ENCODE measurements at regions not wholly inside any gene's neighbourhood (a gene's known extent, or its start where the extent isn't known, plus 50 kb on each side); places are given as distances from the start of the nearest gene placed in this dataset.

DNA sequence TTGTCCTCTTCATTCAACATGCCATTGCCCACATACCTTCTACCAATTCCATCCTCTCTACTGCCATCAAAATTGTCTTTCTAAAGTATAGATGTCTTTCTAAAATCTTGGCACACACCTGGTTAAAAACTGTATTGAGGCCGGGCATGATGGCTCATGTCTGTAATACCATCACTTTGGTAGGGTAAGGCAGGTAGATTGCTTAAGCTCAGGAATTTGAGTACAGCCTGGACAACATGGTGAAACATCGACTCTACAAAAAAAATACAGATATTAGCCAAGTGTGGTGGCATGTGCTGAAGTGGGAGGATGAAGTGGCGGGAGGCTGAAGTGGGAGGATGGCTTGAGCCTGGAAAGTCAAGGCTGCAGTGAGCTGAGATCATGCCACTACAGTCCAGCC, 412.1 kb downstream of the TMEM38B start:
- TF ChIP-seq KDM4A (IDR thresholded peaks at IDR 0.05; ENCODE audit: low read depth, low read length, severe bottlenecking): no peak
- TF ChIP-seq JUN (IDR thresholded peaks at IDR 0.05; ENCODE audit: low read depth, low read length): no peak
- no peak for TF ChIP-seq RAD21 (IDR thresholded peaks at IDR 0.05 in 1 of 2, conservative IDR thresholded peaks at IDR 0.05 in 1 of 2; ENCODE audit: low read depth in 2 of 2, low read length in 2 of 2)
- TF ChIP-seq TCF12 (IDR thresholded peaks at IDR 0.05; ENCODE audit: low read depth, low read length): no peak
- TF ChIP-seq SP1 (IDR thresholded peaks at IDR 0.05; ENCODE audit: low read depth, low read length): no peak
- no peak for FAIRE-seq
- POLR2A ChIA-PET (ENCODE audit: partially characterized antibody): no interaction called here

More for the DNA sequence above, 412.1 kb downstream of the TMEM38B start:
- H2BK20ac ChIP-seq (ENCODE audit: low read length): no peak overlapping the region
- no peak overlapping the region for H4K5ac ChIP-seq (ENCODE audit: insufficient read length, low read depth, low read length)
- H3K56ac ChIP-seq (replicated peaks; ENCODE audit: insufficient read length, low read depth, low read length): no peak overlapping the region
- no peak overlapping the region for H3K4me2 ChIP-seq (ENCODE audit: insufficient read depth in 1 of 2, low read depth in 2 of 2, low read length in 2 of 2)
- H3K27me3 ChIP-seq (replicated peaks in 1 of 4; ENCODE audit: control insufficient read depth in 3 of 4, extremely low read depth in 1 of 4, insufficient read depth in 3 of 4, low read length in 3 of 4): no peaks in the 10 kb centered on the region
- no peak overlapping the region for H2BK15ac ChIP-seq (ENCODE audit: low read length)
- no peaks in the 10 kb centered on the region for H3K79me1 ChIP-seq (ENCODE audit: low read depth, low read length)
- H3K27ac ChIP-seq (ENCODE audit: low read depth, low read length): no peak overlapping the region
- H3K9ac ChIP-seq (replicated peaks in 1 of 4; ENCODE audit: extremely low read depth in 1 of 4, low read depth in 3 of 4, low read length in 3 of 4): no peak overlapping the region
- H3K79me2 ChIP-seq (ENCODE audit: control insufficient read depth in 1 of 2, insufficient read depth in 2 of 2, low read length in 2 of 2): no peaks in the 10 kb centered on the region
- H3K23ac ChIP-seq (ENCODE audit: insufficient read length): no peak overlapping the region
- H2AK5ac ChIP-seq (ENCODE audit: low read depth, low read length): no peak overlapping the region
- H2BK5ac ChIP-seq (ENCODE audit: low read depth, low read length): no peak overlapping the region
- H2BK120ac ChIP-seq (replicated peaks; ENCODE audit: low read depth, low read length): no peak overlapping the region
- no peaks in the 10 kb centered on the region for H3K23me2 ChIP-seq (ENCODE audit: low read depth, low read length)
- no peaks in the 10 kb centered on the region for H3K36me3 ChIP-seq (ENCODE audit: control insufficient read depth in 2 of 4, insufficient read depth in 4 of 4, low read length in 3 of 4)
- H3K18ac ChIP-seq (ENCODE audit: extremely low read depth, low read length): no peak overlapping the region
- DNase-seq (ENCODE audit: low read depth in 1 of 2, low spot score in 2 of 2): no peak
- H3K4me1 ChIP-seq (replicated peaks in 1 of 4; ENCODE audit: control insufficient read depth in 3 of 4, insufficient read depth in 4 of 4, low read length in 3 of 4): no peaks in the 10 kb centered on the region
- WGBS, 2 experiments (ENCODE audit: extremely low coverage in 1 of 2, insufficient coverage in 1 of 2, insufficient read length in 1 of 2, insufficient replicate concordance in 2 of 2, low coverage in 1 of 2, low lambda C conversion rate in 2 of 2, missing lambda C conversion rate in 1 of 2): 86% methylated on average over 3 of the region's 3 CpGs; no CpG with 5 or more reads in 1 of the 2 experiments
- no peak overlapping the region for H4K91ac ChIP-seq (replicated peaks; ENCODE audit: insufficient read length, low read length)
- no peaks in the 10 kb centered on the region for H3K9me3 ChIP-seq (ENCODE audit: insufficient read depth in 2 of 2, low read depth in 1 of 2, low read length in 1 of 2)
- no peak overlapping the region for H4K8ac ChIP-seq (ENCODE audit: extremely low read depth, insufficient read depth, low read length)
- no peak overlapping the region for H3K4me3 ChIP-seq (ENCODE audit: extremely low read depth in 1 of 4, insufficient read depth in 2 of 4, low read depth in 3 of 4, low read length in 4 of 4)
- no peak overlapping the region for H2BK12ac ChIP-seq (ENCODE audit: low read depth, low read length)
- H4K20me1 ChIP-seq (replicated peaks in 1 of 2; ENCODE audit: control insufficient read depth in 1 of 2, insufficient read depth in 2 of 2, low read length in 2 of 2): no peaks in the 10 kb centered on the region
- H3K4ac ChIP-seq (replicated peaks; ENCODE audit: insufficient read length, low read depth, low read length): no peak overlapping the region
- no peak overlapping the region for H3K14ac ChIP-seq (ENCODE audit: insufficient read length)
- no peak overlapping the region for H2AFZ ChIP-seq (ENCODE audit: low read length)
- CTCF ChIA-PET (ENCODE audit: partially characterized antibody): no interaction called here

Data from H1 (cell line).